ENCODE measurements at regions not wholly inside any gene's neighbourhood (a gene's known extent, or its start where the extent isn't known, plus 50 kb on each side); places are given as distances from the start of the nearest gene placed in this dataset.

- POLR2A ChIA-PET = no interaction called here
- Histone ChIP-seq H3K36me3 (ENCODE audit: control insufficient read depth, insufficient read depth, low read length) (no peaks in the 10 kb centered on the region), H3K4me3 (ENCODE audit: low read depth, low read length) (no peak overlapping the region), H3K27me3 (ENCODE audit: control insufficient read depth, insufficient read depth, low read length) (no peaks in the 10 kb centered on the region)
- DNase-seq (ENCODE audit: low read depth) = no peak
- CTCF ChIA-PET = no interaction called here
- TF ChIP-seq, protein P1, sequence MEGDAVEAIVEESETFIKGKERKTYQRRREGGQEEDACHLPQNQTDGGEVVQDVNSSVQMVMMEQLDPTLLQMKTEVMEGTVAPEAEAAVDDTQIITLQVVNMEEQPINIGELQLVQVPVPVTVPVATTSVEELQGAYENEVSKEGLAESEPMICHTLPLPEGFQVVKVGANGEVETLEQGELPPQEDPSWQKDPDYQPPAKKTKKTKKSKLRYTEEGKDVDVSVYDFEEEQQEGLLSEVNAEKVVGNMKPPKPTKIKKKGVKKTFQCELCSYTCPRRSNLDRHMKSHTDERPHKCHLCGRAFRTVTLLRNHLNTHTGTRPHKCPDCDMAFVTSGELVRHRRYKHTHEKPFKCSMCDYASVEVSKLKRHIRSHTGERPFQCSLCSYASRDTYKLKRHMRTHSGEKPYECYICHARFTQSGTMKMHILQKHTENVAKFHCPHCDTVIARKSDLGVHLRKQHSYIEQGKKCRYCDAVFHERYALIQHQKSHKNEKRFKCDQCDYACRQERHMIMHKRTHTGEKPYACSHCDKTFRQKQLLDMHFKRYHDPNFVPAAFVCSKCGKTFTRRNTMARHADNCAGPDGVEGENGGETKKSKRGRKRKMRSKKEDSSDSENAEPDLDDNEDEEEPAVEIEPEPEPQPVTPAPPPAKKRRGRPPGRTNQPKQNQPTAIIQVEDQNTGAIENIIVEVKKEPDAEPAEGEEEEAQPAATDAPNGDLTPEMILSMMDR (IDR thresholded peaks at IDR 0.05; ENCODE audit: insufficient read depth, low read depth, low read length) = no peak
Observed at GRCh38 chr13:112124141-112124540, 57.2 kb downstream of the SOX1 start.

- Histone ChIP-seq H3K4me3 (ENCODE audit: low read depth, low read length) (no peak overlapping the region), H3K27me3 (ENCODE audit: control insufficient read depth, insufficient read depth, low read length) (no peaks in the 10 kb centered on the region), H3K36me3 (ENCODE audit: control insufficient read depth, insufficient read depth, low read length) (no peaks in the 10 kb centered on the region)
- DNase-seq (ENCODE audit: low read depth) = no peak
- TF ChIP-seq, protein P1 (IDR thresholded peaks at IDR 0.05; ENCODE audit: insufficient read depth, low read depth, low read length) = no peak
- POLR2A ChIA-PET = no interaction called here
- CTCF ChIA-PET = interaction anchor here (0.6 kb wide), 1 partner anchor 29 kb away, joined by 4 read pairs; no protein-coding TSS in a partner anchor
Observed at GRCh38 chr13:112127564-112128330, 60.8 kb downstream of the SOX1 start.

DNA sequence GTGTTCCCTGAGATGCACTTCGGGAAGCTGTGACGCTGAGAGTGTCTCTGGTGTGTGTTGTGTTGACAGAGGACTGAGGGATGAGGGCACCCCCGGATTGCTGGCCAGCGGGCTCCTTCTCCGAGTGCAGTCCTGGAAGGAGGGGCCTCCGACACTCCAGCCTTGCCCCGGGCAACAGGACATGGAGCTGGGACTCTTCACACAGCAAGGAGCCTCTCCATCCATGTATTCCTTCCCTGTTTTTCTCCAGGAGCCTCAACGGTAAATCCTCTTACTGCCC, 61.3 kb downstream of the SOX1 start:
- no peak overlapping the region for H3K4me3 ChIP-seq (ENCODE audit: low read depth, low read length)
- ChIA-PET CTCF (no interaction called here), POLR2A (no interaction called here)
- H3K27me3 ChIP-seq (ENCODE audit: control insufficient read depth, insufficient read depth, low read length) = no peaks in the 10 kb centered on the region
- no peak for DNase-seq (ENCODE audit: low read depth)
- no peaks in the 10 kb centered on the region for H3K36me3 ChIP-seq (ENCODE audit: control insufficient read depth, insufficient read depth, low read length)
- TF ChIP-seq, protein P1 (IDR thresholded peaks at IDR 0.05; ENCODE audit: insufficient read depth, low read depth, low read length) = no peak

DNA sequence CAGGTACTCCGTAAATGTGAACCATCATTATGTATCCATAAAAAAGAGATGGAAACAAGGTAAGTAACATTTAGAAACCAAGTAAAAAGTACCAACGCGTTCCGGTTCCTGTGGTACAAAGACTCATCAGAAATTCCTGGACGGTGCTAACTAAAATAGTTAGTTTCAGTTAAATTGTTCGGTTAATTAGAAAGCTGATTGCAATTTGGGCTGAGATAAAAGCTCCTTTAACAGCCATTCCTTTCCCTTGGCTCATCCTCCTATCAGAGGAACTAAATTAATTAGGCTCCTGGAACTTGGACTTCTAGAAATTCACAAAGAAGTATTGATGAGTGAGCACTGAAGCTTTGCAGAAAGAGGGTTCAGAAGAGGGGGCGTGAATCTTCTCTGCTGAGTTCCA, 63.5 kb downstream of the SOX1 start:
- H3K4me3 ChIP-seq (ENCODE audit: low read depth, low read length) = no peak overlapping the region
- CTCF ChIA-PET = no interaction called here
- no peaks in the 10 kb centered on the region for H3K27me3 ChIP-seq (ENCODE audit: control insufficient read depth, insufficient read depth, low read length)
- POLR2A ChIA-PET = no interaction called here
- no peak for DNase-seq (ENCODE audit: low read depth)
- H3K36me3 ChIP-seq (ENCODE audit: control insufficient read depth, insufficient read depth, low read length) = no peaks in the 10 kb centered on the region
- TF ChIP-seq, protein P1 (IDR thresholded peaks at IDR 0.05; ENCODE audit: insufficient read depth, low read depth, low read length) = no peak

- Histone ChIP-seq H3K36me3 (ENCODE audit: control insufficient read depth, insufficient read depth, low read length) (no peaks in the 10 kb centered on the region), H3K4me3 (ENCODE audit: low read depth, low read length) (no peak overlapping the region), H3K27me3 (ENCODE audit: control insufficient read depth, insufficient read depth, low read length) (no peaks in the 10 kb centered on the region)
- CTCF ChIA-PET = no interaction called here
- POLR2A ChIA-PET = no interaction called here
- no peak for DNase-seq (ENCODE audit: low read depth)
- TF ChIP-seq, protein P1 (IDR thresholded peaks at IDR 0.05; ENCODE audit: insufficient read depth, low read depth, low read length) = no peak
Observed at GRCh38 chr13:112131081-112131712, 64.2 kb downstream of the SOX1 start.
